NCI-H146 (cell line): ENCODE measurements at regions not wholly inside any gene's neighbourhood (a gene's known extent, or its start where the extent isn't known, plus 50 kb on each side); places are given as distances from the start of the nearest gene placed in this dataset.
"Not testable (repeated sequence)": the region's sequence is repeated elsewhere in the genome, so short reads cannot be mapped to it uniquely, and the experiment has no call there.

Experiments
- DNase-seq: peaks from one replicate; lab custom pipeline; 2025; lab: John Stamatoyannopoulos, UW

DNA sequence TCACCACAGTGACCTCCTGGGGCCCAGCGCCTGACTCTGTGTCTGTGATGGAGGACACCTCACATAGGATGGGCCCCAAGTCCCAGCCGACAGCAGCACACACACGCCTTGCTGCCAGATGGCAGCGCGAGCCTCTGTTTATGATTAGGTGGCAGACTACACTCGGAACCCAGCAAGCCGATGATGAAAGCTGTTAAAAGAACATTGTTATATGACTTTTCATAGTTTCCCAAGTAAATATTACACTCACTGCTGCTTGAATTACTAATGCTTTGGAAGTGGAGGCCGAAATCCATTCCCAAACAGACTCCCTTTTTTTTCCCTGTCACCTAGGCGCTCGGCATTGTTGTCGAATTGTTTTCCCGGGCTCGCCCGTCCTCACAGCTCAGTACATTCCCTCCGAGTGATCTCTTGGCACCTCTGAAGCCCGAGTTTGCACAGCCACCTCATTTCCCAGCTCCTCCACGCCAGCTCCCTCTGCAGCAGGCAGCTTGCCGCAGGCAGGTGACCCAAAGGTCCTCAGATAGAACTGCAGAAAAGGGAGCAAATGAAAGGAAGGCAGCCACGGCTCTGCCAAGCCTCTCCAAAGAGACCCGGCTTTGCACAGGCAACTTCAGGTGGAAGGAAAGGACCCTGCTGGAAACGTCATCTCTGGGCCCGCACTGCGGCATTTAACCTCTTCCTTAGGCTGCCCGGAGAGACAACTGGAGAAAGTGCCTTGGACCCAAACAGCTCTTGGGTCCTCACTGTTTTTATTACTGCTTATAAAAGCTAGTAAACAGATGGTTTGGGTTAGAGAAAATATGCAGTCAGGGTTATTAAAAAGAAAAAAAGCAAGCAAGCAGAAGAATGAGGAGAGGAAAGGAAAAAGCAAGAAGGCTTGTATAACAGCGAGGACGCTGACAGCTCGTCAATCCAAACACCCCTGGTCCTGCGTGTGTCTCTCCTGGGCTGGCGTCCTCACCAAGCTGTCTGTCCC, 72.2 kb upstream of the SLC25A33 start:
- no peak for DNase-seq

DNA sequence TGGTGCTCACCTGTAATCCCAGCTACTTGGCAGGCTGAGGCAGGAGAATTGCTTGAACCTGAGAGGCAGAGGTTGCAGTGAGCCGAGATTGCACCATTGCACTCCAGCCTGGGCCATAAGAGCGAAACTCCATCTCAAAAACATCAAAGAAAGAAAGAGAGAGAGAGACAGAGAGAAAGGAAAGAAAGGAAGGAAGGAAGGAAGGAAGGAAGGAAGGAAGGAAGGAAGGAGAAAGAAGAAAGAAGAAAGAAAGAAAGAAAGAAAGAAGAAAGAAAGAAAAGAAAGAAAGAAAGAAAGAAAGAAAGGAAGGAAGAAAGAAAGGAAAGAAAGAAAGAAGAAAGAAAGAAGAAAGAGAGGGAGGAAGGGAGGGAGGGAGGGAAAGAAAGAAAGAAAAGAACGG, 69.4 kb upstream of the SLC25A33 start:
- DNase-seq: not testable (repeated sequence)

DNA sequence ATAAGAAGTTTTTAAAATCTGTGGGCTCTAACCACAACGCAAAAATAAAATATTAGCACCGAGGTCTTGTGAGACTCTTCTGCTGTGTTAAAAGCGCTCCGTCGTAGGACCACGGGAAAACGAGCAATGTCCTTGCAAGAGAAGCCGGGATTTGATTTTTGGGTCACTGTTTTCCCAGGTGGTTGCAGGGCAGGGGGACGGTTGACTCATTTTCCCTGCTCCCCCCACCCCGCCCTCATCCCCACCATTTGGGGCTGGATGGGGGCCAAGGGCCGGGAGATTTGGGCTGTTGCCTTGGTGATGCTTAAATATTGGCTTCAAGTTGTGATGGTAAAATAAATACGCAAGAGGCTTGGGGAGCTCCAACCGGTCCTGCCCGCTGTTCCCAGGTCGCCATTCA, 67.6 kb upstream of the SLC25A33 start:
- no peak for DNase-seq

DNA sequence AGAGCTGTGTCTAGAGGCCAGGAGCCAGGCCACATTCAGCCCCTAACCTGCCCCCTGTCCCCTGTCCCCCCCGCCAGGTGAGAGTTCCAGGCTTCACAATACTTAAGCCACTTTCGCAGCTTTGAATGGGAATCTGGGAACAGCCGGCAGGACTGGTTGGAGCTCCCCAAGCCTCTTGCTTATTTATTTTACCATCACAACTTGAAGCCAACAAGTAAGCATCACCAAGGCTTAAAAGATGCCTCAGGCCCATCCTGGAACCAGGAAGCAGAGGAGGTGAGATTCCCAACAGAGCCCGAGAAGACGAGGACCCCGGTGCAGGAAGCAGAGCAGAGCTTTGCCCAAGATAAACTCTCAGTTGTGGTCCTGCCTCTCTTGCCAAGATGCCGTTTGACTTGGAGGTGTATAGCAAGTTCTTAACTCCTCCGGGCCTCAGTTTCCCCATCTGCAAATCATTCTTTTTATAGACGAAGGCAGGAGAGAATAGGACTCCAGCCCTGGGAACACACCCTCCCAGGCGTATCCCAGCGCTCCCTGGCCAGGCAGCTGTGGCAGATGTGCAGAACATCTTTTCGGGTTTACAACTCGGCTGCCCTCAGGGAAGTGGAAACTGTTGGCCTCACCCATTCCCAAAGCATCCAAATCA, 66.8 kb upstream of the SLC25A33 start:
- DNase-seq: no peak

DNA sequence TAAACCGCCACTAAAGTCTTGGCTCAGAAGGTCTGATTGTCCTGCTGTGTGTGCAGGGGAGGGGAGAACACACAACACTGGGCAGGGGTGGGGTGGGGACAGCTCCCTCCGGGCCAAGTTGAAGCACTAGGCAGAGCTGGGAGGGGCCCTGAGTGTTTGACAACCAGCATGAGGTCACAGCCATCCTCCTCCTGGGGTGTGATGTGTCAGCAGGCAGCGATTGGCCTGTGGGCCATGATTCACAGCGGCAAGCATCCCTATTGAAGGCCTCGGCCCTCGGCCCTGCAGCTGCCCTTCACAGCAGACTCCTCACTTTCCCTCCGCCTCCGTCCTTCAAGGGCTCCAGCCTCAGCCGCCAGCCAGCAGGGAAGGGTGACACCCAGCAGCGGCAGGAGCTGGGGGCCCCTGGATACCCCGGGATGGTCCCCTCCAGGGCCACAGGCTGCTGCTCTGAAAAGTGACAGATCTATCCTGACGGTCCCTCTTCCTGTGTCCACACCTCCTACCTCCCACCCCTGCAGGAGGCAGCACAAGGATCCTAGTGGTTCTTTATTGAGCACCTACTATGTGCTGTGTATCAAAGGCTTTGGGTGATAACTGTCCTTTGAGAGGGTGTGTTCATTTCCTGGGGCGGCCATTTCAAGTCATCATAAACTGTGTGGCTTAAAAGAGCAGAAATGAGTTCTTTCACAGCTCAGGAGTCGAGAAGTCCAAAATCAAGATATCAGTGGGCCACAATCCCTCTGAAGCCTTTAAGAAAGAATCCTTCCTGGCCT, 66.0 kb upstream of the SLC25A33 start:
- DNase-seq: peak; percentile 48

DNA sequence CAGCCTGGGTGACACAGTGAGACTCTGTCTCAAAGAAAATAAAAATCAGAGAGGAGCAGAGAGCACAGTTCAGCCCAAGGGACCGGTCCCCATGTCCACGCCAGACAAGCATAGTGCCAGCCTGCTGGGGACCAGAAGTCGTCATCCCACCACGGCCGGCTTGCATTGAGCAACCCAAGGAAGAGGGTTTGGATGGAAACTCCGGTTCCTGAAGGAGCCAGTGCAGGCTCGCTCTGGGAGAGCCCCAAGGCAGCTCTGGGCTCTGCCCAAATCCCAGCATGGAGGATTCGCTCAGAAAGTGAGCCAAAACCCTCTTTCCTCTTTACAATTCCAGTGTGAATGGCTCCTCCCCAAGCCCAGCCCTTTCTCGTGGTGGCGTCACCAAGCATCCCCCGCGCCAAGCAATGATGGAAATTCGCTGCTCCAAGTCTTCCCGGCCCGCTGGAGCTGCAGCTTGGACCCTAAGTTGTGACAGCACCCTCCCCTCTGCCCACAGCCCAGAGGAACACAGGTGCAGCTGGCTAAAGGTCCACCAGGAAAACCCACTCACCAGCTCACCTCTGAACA, 64.1 kb upstream of the SLC25A33 start:
- DNase-seq: no peak

DNA sequence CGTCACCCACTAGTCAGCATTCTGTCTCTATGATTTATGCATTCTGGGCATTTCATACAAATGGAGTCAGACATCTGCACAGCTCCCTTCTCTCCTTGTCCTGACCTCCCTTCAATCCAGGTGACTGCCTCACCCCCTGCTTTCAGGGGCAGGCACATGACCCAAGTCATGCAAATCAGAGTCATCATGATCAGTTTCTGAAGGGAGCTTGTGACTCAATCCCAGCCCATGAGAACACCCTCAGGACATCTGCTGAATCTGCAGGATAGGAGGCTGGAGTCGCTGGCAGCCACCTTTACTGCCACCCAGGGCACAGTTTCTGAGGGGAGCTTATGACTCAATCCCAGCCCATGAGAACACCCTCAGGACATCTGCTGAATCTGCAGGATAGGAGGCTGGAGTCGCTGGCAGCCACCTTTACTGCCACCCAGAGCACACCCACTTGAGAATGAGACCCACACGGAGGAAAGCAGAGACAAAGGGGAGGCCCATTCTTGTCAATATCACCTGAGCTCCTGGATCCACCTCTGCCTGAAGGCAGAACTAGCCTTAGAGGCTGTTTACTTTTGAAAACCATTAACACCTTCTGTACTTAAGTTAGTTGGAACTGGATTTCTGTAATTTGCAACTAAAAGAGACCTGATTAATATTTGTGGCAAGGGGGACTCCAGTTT, 62.3 kb upstream of the SLC25A33 start:
- DNase-seq: no peak

DNA sequence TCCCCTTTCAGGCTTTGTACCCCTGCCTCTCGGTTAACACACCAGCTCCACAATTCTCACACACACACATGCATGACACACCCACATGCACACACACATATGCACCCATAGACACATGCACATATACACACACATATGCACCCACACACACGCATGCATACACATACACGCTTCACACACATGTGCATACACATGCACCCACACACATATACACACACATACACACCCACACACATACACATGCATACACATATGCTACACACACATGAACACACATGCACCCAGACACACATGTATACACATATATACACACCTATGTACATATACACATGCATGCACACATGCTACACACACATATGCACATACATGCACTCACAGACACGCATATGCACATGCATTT, 61.7 kb upstream of the SLC25A33 start:
- DNase-seq: no peak

DNA sequence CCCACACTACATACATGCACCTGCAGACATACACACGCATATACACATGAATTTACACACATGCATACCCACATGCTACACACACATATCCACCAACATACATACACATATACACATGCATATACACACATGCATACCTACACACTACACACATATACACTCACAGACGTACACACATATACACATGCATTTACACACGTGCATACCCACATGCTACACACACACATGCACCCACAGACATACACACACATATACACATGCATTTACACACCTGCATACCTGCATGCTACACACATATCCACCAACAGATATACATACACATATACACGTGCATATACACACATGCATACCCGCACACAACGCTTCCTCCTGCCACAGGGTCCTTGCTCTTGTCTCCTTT, 61.2 kb upstream of the SLC25A33 start:
- DNase-seq: no peak

DNA sequence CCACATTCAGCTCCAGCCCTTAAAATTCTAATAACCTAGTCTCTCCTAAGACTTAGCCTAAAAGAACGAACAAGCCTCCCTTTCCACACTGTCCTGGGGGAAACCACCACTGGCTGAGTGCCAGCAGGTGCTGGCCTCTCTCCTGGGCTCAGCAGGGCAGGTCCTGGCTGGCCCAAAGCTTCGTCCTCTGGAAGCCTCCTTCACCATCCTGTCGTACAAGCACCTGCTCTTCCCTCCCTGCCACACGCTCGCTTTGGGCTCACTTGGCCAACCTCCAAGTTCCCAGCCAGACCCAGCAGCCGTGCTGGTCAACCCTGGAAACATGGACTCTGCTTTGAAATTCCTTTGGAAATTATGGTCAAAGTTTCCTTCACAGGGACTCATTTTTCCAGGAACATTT, 58.2 kb upstream of the SLC25A33 start:
- no peak for DNase-seq

DNA sequence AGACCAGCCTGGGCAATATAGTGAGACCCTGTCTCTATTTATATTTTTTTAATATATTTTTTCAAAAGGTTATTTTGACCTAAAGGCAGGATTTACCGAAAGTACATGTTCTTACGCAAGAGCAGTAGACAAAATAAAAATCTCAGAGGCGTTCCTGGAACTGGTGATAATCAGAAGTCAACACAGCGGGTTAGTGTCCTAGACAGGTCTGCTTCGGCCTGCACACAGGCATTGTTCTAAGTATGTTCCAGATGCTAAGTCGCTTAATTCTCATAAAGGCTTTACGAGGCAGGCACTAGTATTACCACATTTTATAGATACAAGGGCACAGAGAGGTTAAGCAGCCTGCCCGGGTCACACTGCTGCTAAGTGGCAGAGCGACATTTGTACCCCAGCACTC, 56.9 kb upstream of the SLC25A33 start:
- DNase-seq: no peak

DNA sequence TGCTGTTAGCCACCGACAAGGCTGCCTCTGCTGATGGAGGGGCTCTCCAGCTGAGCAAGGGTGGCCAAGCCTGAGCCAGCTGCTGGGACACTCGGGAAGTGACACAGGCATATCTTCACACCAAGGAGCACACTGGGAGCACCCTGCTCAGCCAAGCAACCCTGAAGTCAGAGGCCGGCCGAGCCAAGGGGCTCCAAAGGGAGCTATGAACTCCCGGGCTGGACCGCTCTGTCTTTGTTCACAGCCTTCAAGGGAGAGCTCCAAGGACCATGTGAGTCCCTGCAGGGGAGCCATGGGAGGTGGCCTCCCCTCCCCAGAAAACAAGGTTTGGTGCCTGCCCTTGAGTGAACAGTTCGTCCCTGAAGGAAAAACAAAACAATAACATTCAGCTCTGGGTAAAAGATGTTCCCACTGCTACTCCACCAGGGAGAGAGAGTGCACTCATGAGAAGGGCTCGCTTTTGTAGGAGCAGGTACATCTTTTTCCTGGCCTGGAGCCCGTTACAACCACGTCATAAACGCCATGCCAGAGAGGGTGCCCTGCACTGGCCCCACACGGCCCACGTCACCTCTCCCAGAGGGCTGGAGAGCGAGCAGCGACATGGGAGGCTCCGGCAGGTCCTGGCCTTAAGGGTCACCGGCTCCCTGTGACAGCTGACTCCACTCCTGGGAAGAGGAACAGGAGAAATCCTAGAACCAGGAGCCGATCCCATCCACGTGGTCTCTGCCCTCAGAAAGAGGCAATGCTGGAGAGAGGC, 56.3 kb upstream of the SLC25A33 start:
- no peak for DNase-seq

DNA sequence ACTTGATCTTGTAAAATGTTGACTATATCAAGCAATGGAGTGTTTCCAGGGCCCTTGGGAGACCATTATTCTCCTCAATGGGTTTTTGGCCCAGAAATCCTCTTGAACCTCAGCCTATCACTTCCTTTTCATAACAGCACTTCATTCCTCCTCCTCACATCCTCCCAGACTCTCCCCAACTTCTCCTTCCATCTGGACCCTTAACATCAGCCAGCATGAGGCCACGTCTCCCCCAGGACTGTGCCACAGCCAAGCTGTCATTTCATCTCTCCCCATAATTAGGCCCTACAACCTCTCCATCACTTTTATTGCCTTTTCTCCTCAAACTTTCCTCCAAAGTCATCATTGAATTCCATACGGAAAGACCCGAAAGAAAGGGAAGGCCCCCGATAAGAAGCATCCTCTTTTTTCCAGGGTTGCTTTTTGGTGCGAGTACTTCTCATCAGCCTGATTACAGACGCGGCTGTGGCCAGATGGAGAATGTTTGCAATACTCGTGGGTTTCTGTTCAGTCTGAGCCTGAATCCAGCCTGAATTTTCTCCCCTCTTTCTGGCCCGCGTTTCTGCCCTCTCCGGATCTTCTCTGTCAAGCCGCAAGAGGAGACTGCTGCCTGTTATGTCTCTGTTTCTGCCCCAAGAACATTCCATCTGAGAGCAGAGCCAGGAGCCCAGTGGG, 52.7 kb upstream of the SLC25A33 start:
- no peak for DNase-seq
